ENCODE measurements at regions not wholly inside any gene's neighbourhood (a gene's known extent, or its start where the extent isn't known, plus 50 kb on each side); places are given as distances from the start of the nearest gene placed in this dataset.

- ATAC-seq (ENCODE audit: insufficient number of reproducible peaks, low FRiP score, low read depth), result no peak
- Histone ChIP-seq H3K27ac (no peak overlapping the region), H3K4me1 (ENCODE audit: control insufficient read depth in 1 of 2, low read depth in 2 of 2) (no peaks in the 10 kb centered on the region), H3K9me3 (no peaks in the 10 kb centered on the region), H3K36me3 (no peaks in the 10 kb centered on the region), H3K4me3 (no peak overlapping the region), H3K27me3 (replicated peaks; ENCODE audit: insufficient read depth) (no peaks in the 10 kb centered on the region)
- TF ChIP-seq CTCF (IDR thresholded peaks at IDR 0.05), result no peak
- no peak for DNase-seq (ENCODE audit: low spot score)
Observed at GRCh38 chr5:2179861-2180260, 297.1 kb upstream of the IRX4 start.

GRCh38 chr5:2178528-2178927 is 295.8 kb upstream of the IRX4 start:
- TF ChIP-seq CTCF (IDR thresholded peaks at IDR 0.05), result no peak
- Histone ChIP-seq H3K4me1 (ENCODE audit: control insufficient read depth in 1 of 2, low read depth in 2 of 2) (no peaks in the 10 kb centered on the region), H3K4me3 (no peak overlapping the region), H3K27ac (no peak overlapping the region), H3K27me3 (replicated peaks; ENCODE audit: insufficient read depth) (no peaks in the 10 kb centered on the region), H3K36me3 (no peaks in the 10 kb centered on the region), H3K9me3 (no peaks in the 10 kb centered on the region)
- DNase-seq (ENCODE audit: low spot score) (no peak), ATAC-seq (ENCODE audit: insufficient number of reproducible peaks, low FRiP score, low read depth) (no peak)

- H3K36me3 ChIP-seq, result no peaks in the 10 kb centered on the region
- H3K4me3 ChIP-seq, result no peak overlapping the region
- no peak for DNase-seq (ENCODE audit: low spot score)
- ATAC-seq (ENCODE audit: insufficient number of reproducible peaks, low FRiP score, low read depth), result no peak
- no peak overlapping the region for H3K27ac ChIP-seq
- H3K4me1 ChIP-seq (ENCODE audit: control insufficient read depth in 1 of 2, low read depth in 2 of 2), result no peaks in the 10 kb centered on the region
- H3K9me3 ChIP-seq, result no peaks in the 10 kb centered on the region
- TF ChIP-seq CTCF (IDR thresholded peaks at IDR 0.05), result no peak
- no peaks in the 10 kb centered on the region for H3K27me3 ChIP-seq (replicated peaks; ENCODE audit: insufficient read depth)
Observed at GRCh38 chr5:2178071-2178477, 295.3 kb upstream of the IRX4 start.

- DNase-seq (ENCODE audit: low spot score), result no peak
- H3K9me3 ChIP-seq, result no peaks in the 10 kb centered on the region
- H3K4me3 ChIP-seq, result no peak overlapping the region
- ATAC-seq (ENCODE audit: insufficient number of reproducible peaks, low FRiP score, low read depth), result no peak
- no peak overlapping the region for H3K27ac ChIP-seq
- no peaks in the 10 kb centered on the region for H3K27me3 ChIP-seq (replicated peaks; ENCODE audit: insufficient read depth)
- H3K4me1 ChIP-seq (ENCODE audit: control insufficient read depth in 1 of 2, low read depth in 2 of 2), result no peaks in the 10 kb centered on the region
- H3K36me3 ChIP-seq, result no peaks in the 10 kb centered on the region
- TF ChIP-seq CTCF (IDR thresholded peaks at IDR 0.05), result no peak
Observed at GRCh38 chr5:2177244-2177643, 294.5 kb upstream of the IRX4 start.

GRCh38 chr5:2176581-2176980 is 293.9 kb upstream of the IRX4 start:
- ATAC-seq (ENCODE audit: insufficient number of reproducible peaks, low FRiP score, low read depth) (no peak), DNase-seq (ENCODE audit: low spot score) (no peak)
- Histone ChIP-seq H3K27ac (no peak overlapping the region), H3K36me3 (no peaks in the 10 kb centered on the region), H3K4me3 (no peak overlapping the region), H3K27me3 (replicated peaks; ENCODE audit: insufficient read depth) (no peaks in the 10 kb centered on the region), H3K4me1 (ENCODE audit: control insufficient read depth in 1 of 2, low read depth in 2 of 2) (no peaks in the 10 kb centered on the region), H3K9me3 (no peaks in the 10 kb centered on the region)
- no peak for TF ChIP-seq CTCF (IDR thresholded peaks at IDR 0.05)
